ENCODE measurements at regions not wholly inside any gene's neighbourhood (a gene's known extent, or its start where the extent isn't known, plus 50 kb on each side); places are given as distances from the start of the nearest gene placed in this dataset.

- TF ChIP-seq POLR2AphosphoS5 (IDR thresholded peaks at IDR 0.05; ENCODE audit: low read length) (no peak), CTCF (IDR thresholded peaks at IDR 0.05 in 2 of 3, conservative IDR thresholded peaks at IDR 0.05 in 1 of 3; ENCODE audit: control insufficient read depth in 2 of 3, extremely low read depth in 1 of 3, insufficient read depth in 1 of 3, low read depth in 3 of 3, low read length in 3 of 3) (no peak), MYC (IDR thresholded peaks at IDR 0.05; ENCODE audit: insufficient read depth, insufficient read length, insufficient replicate concordance, low read length, severe bottlenecking) (no peak), REST (IDR thresholded peaks at IDR 0.05; ENCODE audit: low read depth, low read length) (no peak), TARDBP (IDR thresholded peaks at IDR 0.05; ENCODE audit: borderline replicate concordance) (no peak), POLR2A (IDR thresholded peaks at IDR 0.05; ENCODE audit: low read depth, low read length) (no peak), MTA2 (IDR thresholded peaks at IDR 0.05; ENCODE audit: low read depth) (no peak), ATF7 (IDR thresholded peaks at IDR 0.05; ENCODE audit: low read depth) (no peak), EZH2 (IDR thresholded peaks at IDR 0.05; ENCODE audit: borderline replicate concordance, control insufficient read depth, low read depth, low read length) (no peak)
- TF ChIP-seq, protein P1, sequence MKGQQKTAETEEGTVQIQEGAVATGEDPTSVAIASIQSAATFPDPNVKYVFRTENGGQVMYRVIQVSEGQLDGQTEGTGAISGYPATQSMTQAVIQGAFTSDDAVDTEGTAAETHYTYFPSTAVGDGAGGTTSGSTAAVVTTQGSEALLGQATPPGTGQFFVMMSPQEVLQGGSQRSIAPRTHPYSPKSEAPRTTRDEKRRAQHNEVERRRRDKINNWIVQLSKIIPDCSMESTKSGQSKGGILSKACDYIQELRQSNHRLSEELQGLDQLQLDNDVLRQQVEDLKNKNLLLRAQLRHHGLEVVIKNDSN (IDR thresholded peaks at IDR 0.05; ENCODE audit: borderline replicate concordance, extremely low read length, insufficient read depth, low read depth, low read length), result no peak
Observed at GRCh38 chr1:88560621-88561020, 123.5 kb upstream of the PKN2 start.

Measured in GM12878 (cell line).